Calu3 (cell line): ENCODE measurements at regions not wholly inside any gene's neighbourhood (a gene's known extent, or its start where the extent isn't known, plus 50 kb on each side); places are given as distances from the start of the nearest gene placed in this dataset.

ENCODE experiments used
- BruUV-seq: library from RNA; stranded (reverse); fragments of 400-500 nt; replicated peaks from 2 replicates; lab custom pipeline; 2021; lab: Mats Ljungman, UMichigan
- CTCF ChIA-PET: fragments of 300-600 bp; sonication (Branson Sonifier 250); formaldehyde crosslinking; loops from one replicate; lab custom pipeline; 2022; ENCODE audit warnings: antibody characterized with exemption; lab: Charles Lee
- DNase-seq: peaks from one replicate; pipeline ENCODE4 v3.0.0; 2022
- H3K27ac Mint-ChIP-seq: one replicate; pipeline ENCODE4 v1.8.0; 2022; ENCODE audit warnings: mixed read lengths; ENCODE audit not compliant: unreplicated experiment
- H3K27me3 Mint-ChIP-seq: one replicate; pipeline ENCODE4 v1.8.0; 2022; ENCODE audit warnings: mixed read lengths; ENCODE audit not compliant: unreplicated experiment
- H3K36me3 Mint-ChIP-seq: one replicate; pipeline ENCODE4 v1.8.0; 2022; ENCODE audit warnings: mild to moderate bottlenecking, moderate library complexity, mixed read lengths; ENCODE audit not compliant: insufficient read depth, unreplicated experiment
- H3K4me1 Mint-ChIP-seq: one replicate; pipeline ENCODE4 v1.8.0; 2022; ENCODE audit warnings: mild to moderate bottlenecking, low read depth, mixed read lengths; ENCODE audit not compliant: unreplicated experiment
- H3K4me3 Mint-ChIP-seq: one replicate; pipeline ENCODE4 v1.8.0; 2022; ENCODE audit warnings: mild to moderate bottlenecking, low read depth, moderate library complexity, mixed read lengths; ENCODE audit not compliant: unreplicated experiment
- H3K9me3 Mint-ChIP-seq: one replicate; pipeline ENCODE4 v1.8.0; 2022; ENCODE audit warnings: low read depth, mixed read lengths; ENCODE audit not compliant: unreplicated experiment
- CTCF ChIP-seq: fragments of 200-600 bp; IDR thresholded peaks from one replicate; pipeline ENCODE4 v1.8.0; 2022; ENCODE audit warnings: antibody characterized with exemption; ENCODE audit not compliant: unreplicated experiment
- intact Hi-C: fragments of 100-400 bp; cut with micrococcal nuclease; formaldehyde crosslinking; loops from one replicate; pipeline ENCODE4 v1.10.0; 2022; ENCODE audit not compliant: unreplicated experiment

GRCh38 chr13:47129461-47129860 is 232.6 kb upstream of the HTR2A start:
- Mint-ChIP-seq H3K4me1 (no peaks in the 10 kb centered on the region), H3K9me3 (no peaks in the 10 kb centered on the region), H3K36me3 (no peaks in the 10 kb centered on the region), H3K27me3 (no peaks in the 10 kb centered on the region), H3K27ac (no peak overlapping the region), H3K4me3 (no peak overlapping the region)
- DNase-seq: no peak
- intact Hi-C loops: no loop called here
- no TSS peak for BruUV-seq
- TF ChIP-seq CTCF: no peak
- CTCF ChIA-PET: no interaction called here

DNA sequence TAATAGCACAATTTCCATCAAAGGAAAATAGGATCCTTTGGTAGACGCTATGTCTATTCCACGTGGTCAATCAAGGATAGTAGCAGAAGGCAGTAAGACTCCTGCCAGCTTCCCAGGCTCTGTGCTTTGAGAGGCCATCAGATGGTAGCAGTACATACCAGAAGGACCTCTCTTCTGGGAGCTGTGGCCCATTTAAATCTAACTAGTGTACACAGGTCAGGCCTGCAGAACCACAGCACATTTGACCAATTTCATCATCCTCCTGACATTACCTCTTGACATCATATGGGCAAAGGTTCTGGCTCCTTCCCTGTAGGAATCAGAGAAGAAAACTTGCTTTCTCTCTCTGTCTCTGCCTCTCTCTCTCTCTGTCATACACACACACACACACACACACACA is 229.6 kb upstream of the HTR2A start:
- CTCF ChIA-PET: no interaction called here
- no peak for DNase-seq
- Mint-ChIP-seq H3K4me1 (no peaks in the 10 kb centered on the region), H3K36me3 (no peaks in the 10 kb centered on the region), H3K9me3 (peaks cover 3% of the 10 kb centered on the region), H3K27ac (no peak overlapping the region), H3K27me3 (no peaks in the 10 kb centered on the region), H3K4me3 (no peak overlapping the region)
- TF ChIP-seq CTCF: no peak
- intact Hi-C loops: no loop called here
- no TSS peak for BruUV-seq

DNA sequence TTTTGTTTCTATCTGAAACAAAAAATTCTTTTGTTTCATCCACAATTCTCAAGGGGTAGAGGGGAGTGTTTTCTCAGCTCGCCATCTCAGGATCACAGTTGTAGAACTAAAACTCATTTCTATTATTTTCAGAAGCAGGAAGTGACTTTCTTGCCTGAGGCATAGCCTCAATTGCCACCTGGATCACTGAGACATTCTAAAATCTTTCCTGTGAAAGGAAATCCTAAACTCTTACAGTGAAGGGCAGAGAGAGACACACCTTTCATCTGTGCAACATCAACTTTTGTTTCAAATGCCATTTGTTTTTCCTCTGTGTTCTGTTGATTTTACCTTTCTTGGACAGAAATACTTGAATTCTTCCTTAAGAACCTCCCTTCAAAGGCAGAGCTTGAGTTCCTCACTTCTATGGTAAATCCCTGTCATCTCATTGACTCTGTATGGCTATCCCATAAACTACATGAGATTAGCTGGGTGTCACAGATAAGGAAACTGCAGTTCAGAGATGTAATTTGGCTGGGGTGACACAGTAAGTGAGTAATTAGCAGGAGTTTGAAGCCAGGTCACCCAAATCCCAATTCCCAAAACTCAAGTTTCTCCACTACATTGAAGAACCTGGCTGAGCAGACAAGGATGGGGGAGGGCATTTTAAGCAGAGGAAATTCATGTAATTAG is 224.4 kb upstream of the HTR2A start:
- BruUV-seq: no TSS peak
- Mint-ChIP-seq H3K4me1 (no peaks in the 10 kb centered on the region), H3K9me3 (peaks cover 3% of the 10 kb centered on the region), H3K27me3 (no peaks in the 10 kb centered on the region), H3K27ac (no peak overlapping the region), H3K36me3 (no peaks in the 10 kb centered on the region), H3K4me3 (no peak overlapping the region)
- no peak for DNase-seq
- CTCF ChIA-PET: no interaction called here
- intact Hi-C loops: no loop called here
- no peak for TF ChIP-seq CTCF

GRCh38 chr13:47120282-47120681 is 223.4 kb upstream of the HTR2A start:
- peaks cover 3% of the 10 kb centered on the region for H3K9me3 Mint-ChIP-seq
- H3K27ac Mint-ChIP-seq: no peak overlapping the region
- no TSS peak for BruUV-seq
- no peaks in the 10 kb centered on the region for H3K27me3 Mint-ChIP-seq
- DNase-seq: no peak
- H3K4me3 Mint-ChIP-seq: no peak overlapping the region
- CTCF ChIA-PET: no interaction called here
- no peaks in the 10 kb centered on the region for H3K4me1 Mint-ChIP-seq
- TF ChIP-seq CTCF: no peak
- intact Hi-C loops: no loop called here
- H3K36me3 Mint-ChIP-seq: no peaks in the 10 kb centered on the region
